Tibial artery (tissue), 4 donors: ENCODE measurements at regions not wholly inside any gene's neighbourhood (a gene's known extent, or its start where the extent isn't known, plus 50 kb on each side); places are given as distances from the start of the nearest gene placed in this dataset.

Source experiments
- DNase-seq, 2 donors: peaks; one replicate each; pipeline ENCODE4 v3.0.0-alpha.2; 2019
- H3K27ac ChIP-seq, 2 donors: fragments of 200-600 bp; sonication (generic) in 1 of 2; 1 replicate in 1 of 2; 2 replicates in 1 of 2; pipeline ENCODE4 v1.5.1; 2018 to 2019; ENCODE audit warnings: mild to moderate bottlenecking in 1 of 2
- H3K27me3 ChIP-seq, 2 donors: fragments of 200-600 bp; sonication (generic) in 1 of 2; one replicate each; pipeline versions ENCODE4 v1.5.1 to v1.6.0; 2016 to 2019
- H3K36me3 ChIP-seq, 3 donors: fragments of 200-600 bp; sonication (generic) in 2 of 3; one replicate each; pipeline ENCODE4 v1.5.1; 2016 to 2019; ENCODE audit warnings: mild to moderate bottlenecking in 2 of 3
- H3K4me1 ChIP-seq, 4 donors: fragments of 200-600 bp; sonication (generic) in 2 of 4; 1 replicate in 3 of 4; 2 replicates in 1 of 4; pipeline ENCODE4 v1.5.1; 2016 to 2019
- H3K4me3 ChIP-seq, 2 donors: fragments of 200-600 bp; sonication (generic) in 1 of 2; 1 replicate in 1 of 2; 2 replicates in 1 of 2; pipeline ENCODE4 v1.5.1; 2018 to 2019; ENCODE audit warnings: mild to moderate bottlenecking in 2 of 2
- H3K9me3 ChIP-seq, 3 donors: fragments of 200-600 bp; sonication (generic) in 1 of 3; one replicate each; pipeline ENCODE4 v1.5.1; 2016 to 2019
- intact Hi-C: fragments of 100-400 bp; cut with DNase I; formaldehyde crosslinking; loops from one replicate; pipeline ENCODE4 v1.15.0; 2023; ENCODE audit warnings: low total_unique reads
- TF ChIP-seq, protein P1 (sequence below), 2 experiments: fragments of 200-600 bp in 1 of 2; fragments of 450-650 bp in 1 of 2; IDR thresholded peaks; one replicate each; pipeline ENCODE4 v1.5.1; 2017 to 2019; ENCODE audit warnings: antibody characterized with exemption in 2 of 2, mild to moderate bottlenecking in 1 of 2, moderate library complexity in 1 of 2

DNA sequence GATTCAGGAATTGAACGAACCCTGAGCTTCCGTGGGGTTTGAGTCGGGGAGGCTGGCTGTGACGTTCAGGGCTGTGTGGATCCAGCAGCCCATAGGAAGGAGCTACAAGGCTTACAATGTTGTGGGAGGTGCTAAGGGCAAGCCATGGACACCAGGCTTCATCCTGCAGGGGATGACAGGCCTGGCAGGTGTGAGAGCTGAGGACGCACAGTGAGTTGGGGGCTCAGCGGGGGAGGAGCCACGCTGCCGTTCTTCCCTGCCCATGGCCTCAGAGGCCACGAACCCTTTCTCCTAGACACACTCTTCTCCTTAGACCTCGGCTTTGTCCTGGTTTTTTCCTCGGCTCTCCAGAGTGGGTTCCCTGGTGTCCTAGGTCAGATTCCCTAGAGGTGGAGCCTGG lies 78.1 kb upstream of the SLC22A11 start:
- TF ChIP-seq, protein P1, sequence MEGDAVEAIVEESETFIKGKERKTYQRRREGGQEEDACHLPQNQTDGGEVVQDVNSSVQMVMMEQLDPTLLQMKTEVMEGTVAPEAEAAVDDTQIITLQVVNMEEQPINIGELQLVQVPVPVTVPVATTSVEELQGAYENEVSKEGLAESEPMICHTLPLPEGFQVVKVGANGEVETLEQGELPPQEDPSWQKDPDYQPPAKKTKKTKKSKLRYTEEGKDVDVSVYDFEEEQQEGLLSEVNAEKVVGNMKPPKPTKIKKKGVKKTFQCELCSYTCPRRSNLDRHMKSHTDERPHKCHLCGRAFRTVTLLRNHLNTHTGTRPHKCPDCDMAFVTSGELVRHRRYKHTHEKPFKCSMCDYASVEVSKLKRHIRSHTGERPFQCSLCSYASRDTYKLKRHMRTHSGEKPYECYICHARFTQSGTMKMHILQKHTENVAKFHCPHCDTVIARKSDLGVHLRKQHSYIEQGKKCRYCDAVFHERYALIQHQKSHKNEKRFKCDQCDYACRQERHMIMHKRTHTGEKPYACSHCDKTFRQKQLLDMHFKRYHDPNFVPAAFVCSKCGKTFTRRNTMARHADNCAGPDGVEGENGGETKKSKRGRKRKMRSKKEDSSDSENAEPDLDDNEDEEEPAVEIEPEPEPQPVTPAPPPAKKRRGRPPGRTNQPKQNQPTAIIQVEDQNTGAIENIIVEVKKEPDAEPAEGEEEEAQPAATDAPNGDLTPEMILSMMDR (IDR thresholded peaks at IDR 0.05): no peak
- no peak overlapping the region for H3K27ac ChIP-seq
- no peak for DNase-seq
- intact Hi-C loops: no loop called here
- H3K4me1 ChIP-seq: no peaks in the 10 kb centered on the region
- no peaks in the 10 kb centered on the region for H3K36me3 ChIP-seq
- H3K4me3 ChIP-seq: no peak overlapping the region
- H3K27me3 ChIP-seq: peaks cover 0 to 27% of the 10 kb centered on the region in 2 donors
- no peaks in the 10 kb centered on the region for H3K9me3 ChIP-seq

DNA sequence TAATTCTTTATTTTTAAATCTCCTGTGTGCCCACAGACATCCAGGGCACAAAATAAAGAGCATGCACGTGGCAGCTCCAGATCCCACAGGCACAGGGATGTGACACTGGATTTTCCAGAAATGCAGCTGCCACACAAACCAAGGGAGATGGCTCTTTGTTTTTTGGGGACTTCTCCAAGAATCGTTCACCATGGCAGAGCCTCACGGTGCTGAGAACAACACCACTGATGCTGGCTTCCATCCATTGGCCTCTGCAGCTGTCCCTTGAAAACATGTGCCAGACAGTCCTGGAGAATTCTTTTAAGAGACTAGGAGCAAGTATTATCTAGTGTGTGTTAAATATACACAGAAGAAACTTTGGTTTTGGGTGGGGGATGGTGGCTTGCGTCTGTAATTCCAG lies 73.2 kb upstream of the SLC22A11 start:
- Histone ChIP-seq H3K36me3 (no peaks in the 10 kb centered on the region), H3K4me3 (no peak overlapping the region), H3K27me3 (peaks cover 0 to 58% of the 10 kb centered on the region in 2 donors), H3K27ac (no peak overlapping the region), H3K4me1 (no peaks in the 10 kb centered on the region), H3K9me3 (no peaks in the 10 kb centered on the region)
- TF ChIP-seq, protein P1 (IDR thresholded peaks at IDR 0.05): no peak
- DNase-seq: no peak
- intact Hi-C loops: no loop called here

DNA sequence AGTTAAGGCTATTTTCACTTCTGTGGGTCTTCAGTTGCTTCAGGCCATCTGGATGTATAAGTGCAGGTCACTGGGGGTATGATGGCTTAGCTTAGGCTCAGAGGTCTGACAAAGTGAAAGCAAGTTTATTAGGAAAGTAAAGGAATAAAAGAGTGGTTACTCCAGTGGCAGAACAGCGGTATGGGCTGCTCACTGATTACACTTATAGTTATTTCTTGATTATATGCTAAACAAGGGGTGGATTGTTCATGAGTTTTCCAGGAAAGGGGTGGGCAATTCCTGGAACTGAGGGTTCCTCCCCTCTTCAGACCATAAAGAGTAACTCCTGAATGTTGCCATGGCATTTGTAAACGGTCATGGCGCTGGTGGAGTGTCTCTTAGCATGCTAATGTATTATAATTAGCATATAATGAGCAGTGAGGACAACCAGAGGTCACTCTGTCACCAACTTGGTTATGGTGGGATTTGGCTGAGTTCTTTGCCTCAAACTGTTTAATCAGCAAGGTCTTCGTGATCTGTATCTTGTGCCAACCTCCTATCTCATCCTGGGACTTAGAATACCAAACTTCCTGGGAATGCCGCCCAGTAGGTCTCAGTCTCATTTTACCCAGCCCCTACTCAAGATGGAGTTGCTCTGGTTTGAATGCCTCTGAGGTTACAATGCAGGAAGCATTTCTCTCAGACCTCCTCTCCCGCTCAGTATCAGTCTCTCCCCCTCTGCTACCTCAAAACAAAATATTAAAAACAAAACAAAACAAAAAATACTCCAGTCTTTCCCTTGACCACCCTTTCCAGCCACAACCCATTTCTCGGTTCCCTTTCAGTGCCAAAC lies 71.3 kb upstream of the SLC22A11 start:
- Histone ChIP-seq H3K36me3 (no peaks in the 10 kb centered on the region), H3K27ac (no peak overlapping the region), H3K4me3 (no peak overlapping the region), H3K9me3 (no peaks in the 10 kb centered on the region), H3K27me3 (peaks cover 0 to 65% of the 10 kb centered on the region in 2 donors), H3K4me1 (no peaks in the 10 kb centered on the region)
- DNase-seq: no peak
- intact Hi-C loops: no loop called here
- TF ChIP-seq, protein P1 (IDR thresholded peaks at IDR 0.05): no peak

DNA sequence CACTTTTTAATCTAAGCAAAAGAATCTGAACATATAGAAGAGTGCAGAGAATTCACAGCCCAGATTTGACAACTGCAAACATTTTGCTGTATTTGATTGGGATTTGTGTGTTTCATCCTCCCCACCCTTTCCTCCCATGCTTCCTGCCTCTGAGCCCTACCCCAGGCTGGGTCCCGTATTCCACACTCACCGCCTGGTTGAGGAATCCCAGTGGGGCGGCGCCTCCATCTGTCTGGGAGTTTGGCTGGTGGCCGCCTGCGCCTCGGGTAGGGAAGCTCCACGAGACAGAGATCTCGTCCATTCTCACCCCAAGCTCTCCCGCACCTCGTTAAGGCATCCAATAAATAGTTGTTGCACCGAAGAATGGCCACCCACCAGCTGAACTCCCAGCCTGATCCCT lies 70.7 kb upstream of the SLC22A11 start:
- Histone ChIP-seq H3K36me3 (no peaks in the 10 kb centered on the region), H3K27me3 (peaks cover 0 to 71% of the 10 kb centered on the region in 2 donors)
- DNase-seq: no peak

DNA sequence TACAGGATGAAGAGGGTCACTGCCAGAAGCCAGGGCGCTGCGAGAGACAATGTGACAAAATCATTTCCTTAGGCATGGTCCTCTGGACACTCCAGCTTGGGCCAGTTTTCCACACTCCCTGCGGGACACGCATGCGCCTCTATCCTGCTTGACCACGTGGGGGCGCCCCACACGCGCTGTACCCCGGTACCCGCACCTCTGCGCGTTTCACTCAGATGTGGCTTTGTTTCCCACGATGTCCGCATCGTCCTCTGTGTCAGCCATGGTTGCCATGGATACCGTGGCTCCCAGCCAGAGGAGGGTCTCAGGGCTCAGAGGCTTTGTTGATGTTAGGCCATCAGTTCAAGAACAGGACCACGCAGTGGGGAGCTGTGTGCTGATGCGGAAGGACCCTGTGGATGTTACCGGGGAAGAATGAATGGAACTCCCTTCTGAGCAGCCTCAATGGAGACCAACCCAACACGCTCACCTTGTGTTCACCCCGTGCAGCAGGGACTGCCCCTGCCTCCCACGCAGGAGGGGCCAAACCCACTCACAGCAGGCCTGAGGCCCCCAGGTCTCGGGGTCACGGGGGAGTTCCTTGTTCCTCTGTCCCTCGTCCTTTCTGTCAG lies 65.8 kb upstream of the SLC22A11 start:
- peak in 1 of 2 donors; percentile 26 for DNase-seq
- TF ChIP-seq, protein P1 (IDR thresholded peaks at IDR 0.05): peak; percentile 35 to 44
- intact Hi-C loops: no loop called here
- no peak overlapping the region for H3K27ac ChIP-seq
- H3K4me1 ChIP-seq: no peaks in the 10 kb centered on the region
- H3K4me3 ChIP-seq: no peak overlapping the region
- peaks cover 0 to 3% (median 0%) of the 10 kb centered on the region in 3 donors for H3K9me3 ChIP-seq
- H3K36me3 ChIP-seq: no peaks in the 10 kb centered on the region
- peaks cover 0 to 58% of the 10 kb centered on the region in 2 donors for H3K27me3 ChIP-seq

More for the DNA sequence above, 70.7 kb upstream of the SLC22A11 start:
- Histone ChIP-seq H3K4me3 (no peak overlapping the region), H3K27ac (no peak overlapping the region), H3K9me3 (no peaks in the 10 kb centered on the region), H3K4me1 (no peaks in the 10 kb centered on the region)
- TF ChIP-seq, protein P1 (IDR thresholded peaks at IDR 0.05): no peak
- intact Hi-C loops: no loop called here
